HT1080 (cell line): ENCODE measurements at regions not wholly inside any gene's neighbourhood (a gene's known extent, or its start where the extent isn't known, plus 50 kb on each side); places are given as distances from the start of the nearest gene placed in this dataset.

ENCODE experiments used
- DNase-seq: peaks from one replicate; pipeline ENCODE4 v3.0.0-alpha.2; 2015; ENCODE audit warnings: low read depth

- peak; percentile 46 for DNase-seq
Observed at GRCh38 chr12:19572920-19573558, 133.7 kb downstream of the AEBP2 start.

DNA sequence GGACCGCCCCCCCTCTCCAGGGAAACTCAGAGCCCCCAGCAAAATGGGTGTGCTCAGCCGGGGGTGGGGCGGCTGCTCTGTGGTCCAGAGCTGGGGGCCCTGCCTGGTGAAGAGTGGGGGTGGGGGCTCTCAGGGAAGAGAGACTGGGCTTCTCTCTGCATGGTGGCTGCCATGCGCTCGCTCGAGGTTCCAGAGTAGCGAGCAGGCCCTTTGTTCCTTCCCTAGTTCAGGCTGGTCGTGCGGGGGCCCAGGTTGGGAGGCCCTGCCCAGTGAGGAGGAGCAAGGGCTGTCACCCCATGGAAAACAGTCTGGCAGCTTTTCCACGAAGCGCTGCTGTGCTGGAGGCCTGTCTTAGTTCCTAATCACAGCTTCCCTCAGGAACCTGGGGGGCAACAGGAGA, 134.6 kb downstream of the AEBP2 start:
- DNase-seq = no peak

DNA sequence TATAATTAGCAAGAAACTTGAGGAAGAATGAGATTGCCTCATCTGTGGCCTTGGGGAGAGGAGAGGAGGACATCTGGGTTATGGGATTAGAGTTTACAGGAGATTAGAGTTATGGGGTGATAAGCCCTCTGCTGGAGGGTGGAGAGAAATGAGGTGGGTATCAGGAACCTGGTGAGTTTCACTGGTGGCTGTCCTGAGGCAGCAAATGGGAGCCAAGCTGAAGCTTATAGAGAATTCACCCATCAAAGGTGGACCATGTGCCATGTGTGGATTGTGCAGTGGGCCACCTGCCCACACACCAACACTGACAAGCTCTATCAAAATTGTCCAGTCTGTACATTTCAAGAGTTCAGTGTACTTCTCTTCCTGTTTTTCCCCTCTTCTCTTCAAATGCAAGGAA, 135.3 kb downstream of the AEBP2 start:
- DNase-seq = no peak

GRCh38 chr12:19575337-19576243, 136.3 kb downstream of the AEBP2 start:
- peak; percentile 88 for DNase-seq

- no peak for DNase-seq
Observed at GRCh38 chr12:19576506-19577280, 137.4 kb downstream of the AEBP2 start.

DNA sequence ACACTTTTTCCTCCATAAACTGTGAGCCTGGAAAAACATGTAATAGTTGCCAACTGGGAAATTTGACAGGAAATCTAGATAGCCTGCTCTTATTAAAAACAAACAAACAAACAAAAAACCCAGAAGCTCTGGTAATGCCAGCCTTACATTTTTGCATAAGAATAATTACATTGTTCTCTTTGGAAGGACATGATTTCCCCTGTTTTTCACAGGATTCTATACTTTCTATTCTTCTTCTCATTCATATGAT, 137.9 kb downstream of the AEBP2 start:
- no peak for DNase-seq

DNA sequence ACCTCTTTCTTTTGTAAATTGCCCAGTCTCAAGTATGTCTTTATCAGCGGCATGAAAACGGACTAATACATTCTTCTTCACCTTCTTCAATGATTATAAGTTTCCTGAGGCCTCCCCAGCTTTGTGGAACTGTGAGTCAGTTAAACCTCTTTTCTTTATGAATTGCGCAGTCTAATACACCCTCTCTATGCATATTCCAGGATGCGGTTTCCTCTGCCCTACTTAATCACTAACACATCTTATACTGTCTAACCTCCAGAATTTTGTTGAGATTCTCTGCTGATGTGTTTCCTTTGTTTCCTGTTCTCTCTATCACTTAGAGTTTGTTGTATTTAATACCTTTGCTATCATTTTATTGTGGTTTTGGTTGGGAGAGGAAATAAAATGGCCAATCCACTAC, 145.4 kb downstream of the AEBP2 start:
- no peak for DNase-seq

GRCh38 chr12:19588951-19589350, 149.7 kb downstream of the AEBP2 start:
- DNase-seq = no peak

DNA sequence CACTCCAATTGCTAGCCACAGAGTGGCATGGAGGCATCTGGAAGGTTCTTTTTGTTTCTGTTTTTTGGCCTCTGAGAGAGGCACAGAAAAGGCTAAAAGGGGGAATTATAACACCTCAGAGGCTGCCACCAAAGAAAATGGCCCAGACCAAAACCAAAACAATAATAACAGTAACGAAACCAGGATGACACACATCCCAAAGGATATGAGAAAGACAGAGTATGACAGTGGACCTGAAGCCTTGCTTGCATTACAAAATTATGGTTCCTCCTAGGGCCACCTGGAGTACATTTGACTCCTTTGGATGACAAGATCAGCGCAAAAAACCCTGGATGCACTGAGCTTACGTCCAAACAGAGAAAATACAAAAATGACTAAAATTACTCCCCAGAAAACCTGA, 152.7 kb downstream of the AEBP2 start:
- DNase-seq = no peak

- DNase-seq = no peak
Observed at GRCh38 chr12:19596434-19597166, 157.3 kb downstream of the AEBP2 start.

DNA sequence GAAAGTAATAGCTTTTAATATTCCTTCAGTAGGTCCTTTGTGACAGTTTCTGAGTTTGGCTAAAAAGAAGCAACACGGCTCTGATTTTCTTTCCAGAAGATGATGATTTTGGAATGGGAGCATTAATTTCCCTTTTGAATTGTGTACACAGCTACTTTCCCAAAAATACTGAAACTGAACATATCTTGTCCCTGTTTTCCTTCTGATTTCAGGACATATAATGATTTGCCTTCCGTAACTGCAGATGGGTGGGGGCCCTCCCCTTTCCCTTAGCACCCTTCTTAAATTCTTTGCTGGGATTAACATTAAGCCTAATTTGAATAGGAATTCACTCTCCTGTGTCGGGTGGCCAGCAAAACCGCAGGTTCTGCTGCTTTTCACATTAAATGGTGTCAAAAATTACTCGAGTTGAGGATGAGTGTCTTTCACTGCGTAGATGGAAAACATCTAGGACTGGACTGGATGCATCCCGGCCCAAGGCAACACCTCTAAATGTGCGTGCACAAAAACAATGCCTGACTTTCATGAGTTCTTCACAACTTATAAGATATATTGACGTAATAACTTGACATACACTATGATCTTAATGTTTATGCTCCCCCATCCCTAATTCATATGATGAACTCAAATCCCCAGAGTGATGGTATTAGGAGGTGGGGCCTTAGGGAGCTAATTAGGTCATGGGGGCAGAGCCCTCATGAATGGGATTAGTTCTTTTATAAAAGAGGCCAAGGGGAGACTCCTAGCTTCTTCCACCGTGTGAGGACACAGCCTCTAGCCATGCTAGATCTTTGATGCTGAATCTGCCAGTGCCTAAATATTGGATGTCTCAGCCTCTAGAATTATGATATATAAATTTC, 158.1 kb downstream of the AEBP2 start:
- no peak for DNase-seq

- DNase-seq = no peak
Observed at GRCh38 chr12:19605720-19606119, 166.4 kb downstream of the AEBP2 start.

- no peak for DNase-seq
Observed at GRCh38 chr12:19608039-19608438, 168.7 kb downstream of the AEBP2 start.

GRCh38 chr12:19613051-19613535, 173.8 kb downstream of the AEBP2 start:
- DNase-seq = no peak

GRCh38 chr12:19614601-19615383, 175.5 kb downstream of the AEBP2 start:
- DNase-seq = no peak

GRCh38 chr12:19615384-19615725, 176.1 kb downstream of the AEBP2 start:
- no peak for DNase-seq

DNA sequence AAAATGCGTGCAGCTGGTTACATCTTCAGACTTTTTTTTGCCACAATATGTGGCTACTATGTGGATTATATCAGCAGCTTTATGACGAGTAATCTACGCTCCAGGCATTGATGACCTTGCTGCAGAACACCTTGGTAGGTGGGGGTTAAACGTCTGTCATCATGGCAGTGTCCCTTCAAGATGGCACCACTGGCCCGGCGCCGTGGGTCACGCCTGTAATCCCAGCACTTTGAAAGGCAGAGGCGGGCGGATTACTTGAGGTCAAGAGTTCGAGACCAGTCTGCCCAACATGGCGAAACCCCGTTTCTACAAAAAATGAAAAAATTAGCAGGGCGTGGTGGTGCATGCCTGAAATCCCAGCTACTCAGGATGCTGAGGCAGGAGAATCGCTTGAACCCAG, 177.5 kb downstream of the AEBP2 start:
- no peak for DNase-seq

DNA sequence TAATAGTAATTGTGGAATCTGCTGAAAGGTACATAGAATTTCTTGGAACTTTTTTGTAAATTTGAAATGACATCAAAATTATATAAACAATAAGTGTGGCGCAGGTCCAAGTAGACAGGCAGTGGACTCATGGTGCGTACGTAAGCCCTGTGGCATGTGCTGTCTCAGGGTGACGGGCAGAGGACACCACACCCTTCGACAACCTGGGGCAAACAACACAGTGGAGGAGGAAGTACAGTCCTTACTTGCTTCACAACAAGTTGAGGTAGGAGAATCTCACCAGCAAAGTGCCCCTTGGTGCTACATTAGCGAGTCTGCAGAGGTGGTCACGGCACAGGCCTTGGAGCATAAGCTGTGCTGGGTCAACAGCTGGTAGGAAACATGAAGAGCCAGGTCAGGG, 180.9 kb downstream of the AEBP2 start:
- no peak for DNase-seq

GRCh38 chr12:19623751-19624399, 184.6 kb downstream of the AEBP2 start:
- DNase-seq = no peak
